SK-N-SH treated with all-trans-retinoic acid at 6 μM for 48 hours (cell line): ENCODE measurements at regions not wholly inside any gene's neighbourhood (a gene's known extent, or its start where the extent isn't known, plus 50 kb on each side); places are given as distances from the start of the nearest gene placed in this dataset.

Experiments
- ARNTL ChIP-seq: fragments of 450-650 bp; formaldehyde crosslinking; IDR thresholded peaks from 2 replicates; pipeline ENCODE4 v1.5.0; 2020; ENCODE audit warnings: low read depth, mild to moderate bottlenecking, moderate library complexity, borderline replicate concordance
- CSDC2 ChIP-seq: fragments of 250-450 bp; sonication (Bioruptor Pico); IDR thresholded peaks from 2 replicates; pipeline ENCODE4 v1.5.0; 2020; ENCODE audit warnings: mild to moderate bottlenecking, moderate library complexity
- TF ChIP-seq, protein P1 (sequence below): fragments of 250-450 bp; sonication (Bioruptor Pico); IDR thresholded peaks from 2 replicates; pipeline ENCODE4 v1.5.0; 2020; ENCODE audit warnings: mild to moderate bottlenecking, moderate library complexity

DNA sequence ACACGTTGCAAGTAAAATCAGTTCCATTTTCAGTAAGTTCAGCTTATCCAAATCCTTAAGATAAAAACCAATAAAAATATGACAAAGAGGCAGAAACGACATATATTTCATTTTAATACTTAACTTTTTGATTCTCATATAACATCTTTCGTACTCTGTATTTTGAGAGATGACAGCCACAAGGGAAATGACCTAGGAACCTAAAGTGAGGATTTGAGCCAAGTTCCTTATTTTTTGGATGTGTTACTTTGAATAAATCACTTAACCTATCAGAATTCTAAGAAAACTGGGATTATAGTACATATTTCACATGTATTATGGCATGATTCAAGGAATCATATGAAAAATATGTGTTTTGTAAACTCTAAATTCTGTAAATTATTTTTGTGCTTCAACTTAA lies 143.6 kb upstream of the TRPC6 start:
- TF ChIP-seq CSDC2 (CRISPR knock-in tag) (no peak), ARNTL (CRISPR knock-in tag) (no peak)
- TF ChIP-seq, protein P1, sequence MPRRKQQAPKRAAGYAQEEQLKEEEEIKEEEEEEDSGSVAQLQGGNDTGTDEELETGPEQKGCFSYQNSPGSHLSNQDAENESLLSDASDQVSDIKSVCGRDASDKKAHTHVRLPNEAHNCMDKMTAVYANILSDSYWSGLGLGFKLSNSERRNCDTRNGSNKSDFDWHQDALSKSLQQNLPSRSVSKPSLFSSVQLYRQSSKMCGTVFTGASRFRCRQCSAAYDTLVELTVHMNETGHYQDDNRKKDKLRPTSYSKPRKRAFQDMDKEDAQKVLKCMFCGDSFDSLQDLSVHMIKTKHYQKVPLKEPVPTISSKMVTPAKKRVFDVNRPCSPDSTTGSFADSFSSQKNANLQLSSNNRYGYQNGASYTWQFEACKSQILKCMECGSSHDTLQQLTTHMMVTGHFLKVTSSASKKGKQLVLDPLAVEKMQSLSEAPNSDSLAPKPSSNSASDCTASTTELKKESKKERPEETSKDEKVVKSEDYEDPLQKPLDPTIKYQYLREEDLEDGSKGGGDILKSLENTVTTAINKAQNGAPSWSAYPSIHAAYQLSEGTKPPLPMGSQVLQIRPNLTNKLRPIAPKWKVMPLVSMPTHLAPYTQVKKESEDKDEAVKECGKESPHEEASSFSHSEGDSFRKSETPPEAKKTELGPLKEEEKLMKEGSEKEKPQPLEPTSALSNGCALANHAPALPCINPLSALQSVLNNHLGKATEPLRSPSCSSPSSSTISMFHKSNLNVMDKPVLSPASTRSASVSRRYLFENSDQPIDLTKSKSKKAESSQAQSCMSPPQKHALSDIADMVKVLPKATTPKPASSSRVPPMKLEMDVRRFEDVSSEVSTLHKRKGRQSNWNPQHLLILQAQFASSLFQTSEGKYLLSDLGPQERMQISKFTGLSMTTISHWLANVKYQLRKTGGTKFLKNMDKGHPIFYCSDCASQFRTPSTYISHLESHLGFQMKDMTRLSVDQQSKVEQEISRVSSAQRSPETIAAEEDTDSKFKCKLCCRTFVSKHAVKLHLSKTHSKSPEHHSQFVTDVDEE (CRISPR knock-in tag) = no peak
